Kidney tubule cell (primary cell): ENCODE measurements at regions not wholly inside any gene's neighbourhood (a gene's known extent, or its start where the extent isn't known, plus 50 kb on each side); places are given as distances from the start of the nearest gene placed in this dataset.
"Not testable (repeated sequence)": the region's sequence is repeated elsewhere in the genome, so short reads cannot be mapped to it uniquely, and the experiment has no call there.

Experiments used
- DNase-seq: peaks from one replicate; pipeline ENCODE4 v3.0.0-alpha.2; 2018; ENCODE audit warnings: low spot score

GRCh38 chr11:106152013-106152412, 74.6 kb downstream of the AASDHPPT start:
- peak; percentile 35 for DNase-seq

- peak; percentile 9 for DNase-seq
Observed at GRCh38 chr11:106152824-106153223, 75.4 kb downstream of the AASDHPPT start.

GRCh38 chr11:106156290-106156937, 79.0 kb downstream of the AASDHPPT start:
- peak; percentile 54 for DNase-seq

GRCh38 chr11:106158406-106158805, 80.9 kb downstream of the AASDHPPT start:
- DNase-seq = no peak

- no peak for DNase-seq
Observed at GRCh38 chr11:106159836-106160235, 82.4 kb downstream of the AASDHPPT start.

GRCh38 chr11:106160494-106160893, 83.0 kb downstream of the AASDHPPT start:
- DNase-seq = no peak

- DNase-seq = peak; percentile 43
Observed at GRCh38 chr11:106161775-106162634, 84.5 kb downstream of the AASDHPPT start.

GRCh38 chr11:106167085-106167484, 89.6 kb downstream of the AASDHPPT start:
- DNase-seq = no peak

- no peak for DNase-seq
Observed at GRCh38 chr11:106172386-106172991, 95.0 kb downstream of the AASDHPPT start.

- no peak for DNase-seq
Observed at GRCh38 chr11:106173291-106173690, 95.8 kb downstream of the AASDHPPT start.

GRCh38 chr11:106174003-106174402, 96.5 kb downstream of the AASDHPPT start:
- not testable (repeated sequence) for DNase-seq

GRCh38 chr11:106176817-106177216, 99.4 kb downstream of the AASDHPPT start:
- DNase-seq = no peak

- no peak for DNase-seq
Observed at GRCh38 chr11:106177311-106177710, 99.8 kb downstream of the AASDHPPT start.

- no peak for DNase-seq
Observed at GRCh38 chr11:106178361-106178760, 100.9 kb downstream of the AASDHPPT start.

- DNase-seq = no peak
Observed at GRCh38 chr11:106179048-106179447, 101.6 kb downstream of the AASDHPPT start.

GRCh38 chr11:106186630-106187029, 109.2 kb downstream of the AASDHPPT start:
- no peak for DNase-seq

- no peak for DNase-seq
Observed at GRCh38 chr11:106187860-106188456, 110.5 kb downstream of the AASDHPPT start.

- no peak for DNase-seq
Observed at GRCh38 chr11:106193956-106194355, 116.5 kb downstream of the AASDHPPT start.

- no peak for DNase-seq
Observed at GRCh38 chr11:106197438-106197837, 120.0 kb downstream of the AASDHPPT start.

GRCh38 chr11:106202935-106203620, 125.6 kb downstream of the AASDHPPT start:
- DNase-seq = no peak

- DNase-seq = peak; percentile 79
Observed at GRCh38 chr11:106208760-106209159, 131.3 kb downstream of the AASDHPPT start.

GRCh38 chr11:106212081-106212480, 134.6 kb downstream of the AASDHPPT start:
- DNase-seq = no peak
